ENCODE measurements at regions not wholly inside any gene's neighbourhood (a gene's known extent, or its start where the extent isn't known, plus 50 kb on each side); places are given as distances from the start of the nearest gene placed in this dataset.
A peak's percentile ranks its signal among the peaks of the same experiment; 100 is the strongest.

GRCh38 chr17:77343031-77343800 is 202.4 kb downstream of the SEC14L1 start:
- no peak for DNase-seq

- DNase-seq: no peak
Measured at GRCh38 chr17:77344038-77344437, 203.3 kb downstream of the SEC14L1 start.

GRCh38 chr17:77345260-77345910 is 204.6 kb downstream of the SEC14L1 start:
- DNase-seq: no peak

GRCh38 chr17:77346765-77347164 is 206.0 kb downstream of the SEC14L1 start:
- no peak for DNase-seq

- no peak for DNase-seq
Measured at GRCh38 chr17:77347544-77347943, 206.8 kb downstream of the SEC14L1 start.

GRCh38 chr17:77349976-77350830 is 209.4 kb downstream of the SEC14L1 start:
- DNase-seq: no peak

- DNase-seq: no peak
Measured at GRCh38 chr17:77352441-77352840, 211.7 kb downstream of the SEC14L1 start.

GRCh38 chr17:77352996-77353395 is 212.2 kb downstream of the SEC14L1 start:
- DNase-seq: no peak

GRCh38 chr17:77353684-77354419 is 213.1 kb downstream of the SEC14L1 start:
- no peak for DNase-seq

GRCh38 chr17:77354420-77354669 is 213.6 kb downstream of the SEC14L1 start:
- DNase-seq: no peak

- DNase-seq: no peak
Measured at GRCh38 chr17:77354670-77355455, 214.1 kb downstream of the SEC14L1 start.

- no peak for DNase-seq
Measured at GRCh38 chr17:77356109-77356689, 215.4 kb downstream of the SEC14L1 start.

- no peak for DNase-seq
Measured at GRCh38 chr17:77356690-77357201, 216.0 kb downstream of the SEC14L1 start.

- DNase-seq: no peak
Measured at GRCh38 chr17:77358801-77359200, 218.0 kb downstream of the SEC14L1 start.

- DNase-seq: no peak
Measured at GRCh38 chr17:77359236-77359635, 218.5 kb downstream of the SEC14L1 start.

- DNase-seq: peak in 1 of 2 donors; percentile 35
Measured at GRCh38 chr17:77361986-77362620, 221.3 kb downstream of the SEC14L1 start.

GRCh38 chr17:77363821-77364361 is 223.1 kb downstream of the SEC14L1 start:
- peak in 1 of 2 donors; percentile 64 for DNase-seq

GRCh38 chr17:77364381-77364911 is 223.7 kb downstream of the SEC14L1 start:
- peak in 1 of 2 donors; percentile 63 for DNase-seq

GRCh38 chr17:77364941-77365583 is 224.3 kb downstream of the SEC14L1 start:
- no peak for DNase-seq

Data from bone marrow (tissue), 2 donors.